NB4 (cell line): ENCODE measurements at regions not wholly inside any gene's neighbourhood (a gene's known extent, or its start where the extent isn't known, plus 50 kb on each side); places are given as distances from the start of the nearest gene placed in this dataset.
"Not testable (repeated sequence)": the region's sequence is repeated elsewhere in the genome, so short reads cannot be mapped to it uniquely, and the experiment has no call there.

Experiments
- CTCF ChIP-seq: IDR thresholded peaks from one replicate; pipeline ENCODE4 v1.5.1; 2012; ENCODE audit warnings: low read depth, low read length
- MAX ChIP-seq: IDR thresholded peaks from 2 replicates; pipeline ENCODE4 v1.6.1; 2011; ENCODE audit warnings: low read depth, low read length

- TF ChIP-seq MAX, CTCF: not testable (repeated sequence)
Measured at GRCh38 chr1:194831595-194831994, 1645.2 kb upstream of the B3GALT2 start.
